Tibial nerve (tissue), 4 donors: ENCODE measurements at regions not wholly inside any gene's neighbourhood (a gene's known extent, or its start where the extent isn't known, plus 50 kb on each side); places are given as distances from the start of the nearest gene placed in this dataset.

ENCODE experiments used
- CTCF ChIP-seq, 5 experiments: fragments of 200-600 bp in 3 of 5; fragments of 450-650 bp in 2 of 5; sonication (generic) in 3 of 5; IDR thresholded peaks; one replicate each; pipeline ENCODE4 v1.5.1; 2016 to 2019; ENCODE audit warnings: antibody characterized with exemption in 5 of 5, mild to moderate bottlenecking in 3 of 5, moderate library complexity in 2 of 5
- EP300 ChIP-seq, 2 donors: sonication (generic); formaldehyde crosslinking; IDR thresholded peaks; one replicate each; pipeline ENCODE4 v1.6.1; 2017; ENCODE audit warnings: antibody characterized with exemption in 2 of 2, mild to moderate bottlenecking in 1 of 2
- POLR2A ChIP-seq, 2 donors: fragments of 450-650 bp; IDR thresholded peaks; one replicate each; pipeline ENCODE4 v1.6.1; 2017; ENCODE audit warnings: antibody characterized with exemption in 2 of 2, mild to moderate bottlenecking in 2 of 2, moderate library complexity in 2 of 2

DNA sequence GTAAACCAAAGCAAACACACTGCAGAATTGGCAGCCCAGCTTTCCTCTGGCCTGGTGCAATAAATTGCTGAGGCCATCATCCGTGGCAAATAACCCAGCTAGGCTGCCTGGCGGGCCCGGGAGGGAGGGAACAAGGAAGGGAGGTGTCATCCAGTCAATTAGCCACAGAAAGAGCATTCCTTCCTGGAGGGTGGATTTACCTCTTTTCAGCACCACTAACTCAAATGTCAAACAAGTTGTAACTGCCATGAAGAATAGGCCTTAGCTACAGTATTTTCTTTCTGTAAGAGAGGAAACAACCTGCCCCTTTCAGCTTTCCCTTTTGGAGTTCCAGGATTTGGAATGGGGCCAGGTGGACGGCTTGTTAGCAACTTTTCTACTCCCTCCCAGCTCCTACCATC lies 163.8 kb upstream of the BDNF start:
- TF ChIP-seq POLR2A (IDR thresholded peaks at IDR 0.05) (no peak), CTCF (IDR thresholded peaks at IDR 0.05) (no peak), EP300 (IDR thresholded peaks at IDR 0.05) (no peak)
